ENCODE measurements at regions not wholly inside any gene's neighbourhood (a gene's known extent, or its start where the extent isn't known, plus 50 kb on each side); places are given as distances from the start of the nearest gene placed in this dataset.
A peak's percentile ranks its signal among the peaks of the same experiment; 100 is the strongest.
"Not testable (repeated sequence)": the region's sequence is repeated elsewhere in the genome, so short reads cannot be mapped to it uniquely, and the experiment has no call there.

GRCh38 chr6:76562371-76562770 is 489.9 kb upstream of the IMPG1 start:
- DNase-seq; intact Hi-C loops (cut with DNase I); ATAC-seq (ENCODE audit: poor library complexity): not testable (repeated sequence)

GRCh38 chr6:76560851-76561755 is 488.6 kb upstream of the IMPG1 start:
- intact Hi-C loops (cut with DNase I); DNase-seq; ATAC-seq (ENCODE audit: poor library complexity): not testable (repeated sequence)

GRCh38 chr6:76553256-76553655 is 480.8 kb upstream of the IMPG1 start:
- no peak for ATAC-seq (ENCODE audit: poor library complexity)
- intact Hi-C loops (cut with DNase I): no loop called here
- no peak for DNase-seq

- intact Hi-C loops (cut with DNase I): no loop called here
- ATAC-seq (ENCODE audit: poor library complexity) (peak; percentile 55), DNase-seq (no peak)
Observed at GRCh38 chr6:76552268-76552667, 479.8 kb upstream of the IMPG1 start.

- intact Hi-C loops (cut with DNase I): no loop called here
- ATAC-seq (ENCODE audit: poor library complexity): no peak
- no peak for DNase-seq
Observed at GRCh38 chr6:76533661-76534060, 461.2 kb upstream of the IMPG1 start.

- DNase-seq: no peak
- ATAC-seq (ENCODE audit: poor library complexity): no peak
- intact Hi-C loops (cut with DNase I): no loop called here
Observed at GRCh38 chr6:76532647-76533046, 460.2 kb upstream of the IMPG1 start.

- intact Hi-C loops (cut with DNase I): no loop called here
- DNase-seq: no peak
- ATAC-seq (ENCODE audit: poor library complexity): no peak
Observed at GRCh38 chr6:76518443-76518842, 446.0 kb upstream of the IMPG1 start.

- ATAC-seq (ENCODE audit: poor library complexity): no peak
- intact Hi-C loops (cut with DNase I): no loop called here
- DNase-seq: no peak
Observed at GRCh38 chr6:76516924-76517323, 444.5 kb upstream of the IMPG1 start.

GRCh38 chr6:76510489-76510888 is 438.0 kb upstream of the IMPG1 start:
- DNase-seq (no peak), ATAC-seq (ENCODE audit: poor library complexity) (no peak)
- intact Hi-C loops (cut with DNase I): no loop called here

GRCh38 chr6:76509397-76509796 is 436.9 kb upstream of the IMPG1 start:
- intact Hi-C loops (cut with DNase I): no loop called here
- DNase-seq (no peak), ATAC-seq (ENCODE audit: poor library complexity) (no peak)

- ATAC-seq (ENCODE audit: poor library complexity) (no peak), DNase-seq (no peak)
- intact Hi-C loops (cut with DNase I): no loop called here
Observed at GRCh38 chr6:76506808-76507207, 434.3 kb upstream of the IMPG1 start.

- ATAC-seq (ENCODE audit: poor library complexity) (no peak), DNase-seq (no peak)
- intact Hi-C loops (cut with DNase I): no loop called here
Observed at GRCh38 chr6:76495909-76496308, 423.4 kb upstream of the IMPG1 start.

GRCh38 chr6:76491376-76491775 is 418.9 kb upstream of the IMPG1 start:
- DNase-seq; intact Hi-C loops (cut with DNase I); ATAC-seq (ENCODE audit: poor library complexity): not testable (repeated sequence)

- ATAC-seq (ENCODE audit: poor library complexity): no peak
- no peak for DNase-seq
- intact Hi-C loops (cut with DNase I): no loop called here
Observed at GRCh38 chr6:76490456-76490855, 418.0 kb upstream of the IMPG1 start.

- intact Hi-C loops (cut with DNase I): no loop called here
- no peak for DNase-seq
- ATAC-seq (ENCODE audit: poor library complexity): no peak
Observed at GRCh38 chr6:76481101-76481500, 408.6 kb upstream of the IMPG1 start.

- DNase-seq: no peak
- intact Hi-C loops (cut with DNase I): no loop called here
- no peak for ATAC-seq (ENCODE audit: poor library complexity)
Observed at GRCh38 chr6:76472858-76473257, 400.4 kb upstream of the IMPG1 start.

- intact Hi-C loops (cut with DNase I): no loop called here
- DNase-seq: no peak
- no peak for ATAC-seq (ENCODE audit: poor library complexity)
Observed at GRCh38 chr6:76466286-76466685, 393.8 kb upstream of the IMPG1 start.

- intact Hi-C loops (cut with DNase I): no loop called here
- no peak for ATAC-seq (ENCODE audit: poor library complexity)
- DNase-seq: no peak
Observed at GRCh38 chr6:76465410-76465809, 392.9 kb upstream of the IMPG1 start.

GRCh38 chr6:76453270-76453669 is 380.8 kb upstream of the IMPG1 start:
- DNase-seq (no peak), ATAC-seq (ENCODE audit: poor library complexity) (no peak)
- intact Hi-C loops (cut with DNase I): no loop called here

- intact Hi-C loops (cut with DNase I): no loop called here
- DNase-seq: no peak
- ATAC-seq (ENCODE audit: poor library complexity): no peak
Observed at GRCh38 chr6:76451926-76452709, 379.7 kb upstream of the IMPG1 start.

All from Right ventricle myocardium superior (tissue), 1 donor.